Spleen (tissue), 11 donors: ENCODE measurements at regions not wholly inside any gene's neighbourhood (a gene's known extent, or its start where the extent isn't known, plus 50 kb on each side); places are given as distances from the start of the nearest gene placed in this dataset.

Experiments
- DNase-seq: peaks from one replicate; pipeline ENCODE4 v3.0.0-alpha.2; 2020
- H3K27ac ChIP-seq, 8 donors: fragments of 200-600 bp; sonication (generic) in 7 of 8; 1 replicate in 4 of 8; 2 replicates in 4 of 8; pipeline versions ENCODE4 v1.5.0 to v1.8.0; 2016 to 2021; ENCODE audit warnings: inconsistent platforms in 4 of 8, mild to moderate bottlenecking in 4 of 8, moderate library complexity in 1 of 8
- H3K27me3 ChIP-seq, 7 donors: fragments of 200-600 bp; sonication (generic) in 6 of 7; replicated peaks in 1 of 7; 1 replicate in 4 of 7; 2 replicates in 3 of 7; pipeline versions ENCODE4 v1.5.0 to v1.8.0; 2016 to 2021; ENCODE audit warnings: inconsistent platforms in 3 of 7, mild to moderate bottlenecking in 1 of 7
- H3K36me3 ChIP-seq, 6 donors: fragments of 200-600 bp; sonication (generic) in 5 of 6; 1 replicate in 4 of 6; 2 replicates in 2 of 6; pipeline versions ENCODE4 v1.5.0 to v1.8.0; 2016 to 2021; ENCODE audit warnings: inconsistent platforms in 2 of 6
- H3K4me1 ChIP-seq, 6 donors: fragments of 200-600 bp; sonication (generic) in 5 of 6; 1 replicate in 3 of 6; 2 replicates in 3 of 6; pipeline versions ENCODE4 v1.5.0 to v1.8.0; 2016 to 2021; ENCODE audit warnings: inconsistent platforms in 3 of 6
- H3K4me3 ChIP-seq, 8 donors: fragments of 200-600 bp; sonication (generic) in 7 of 8; 1 replicate in 4 of 8; 2 replicates in 4 of 8; pipeline versions ENCODE4 v1.5.0 to v1.8.0; 2016 to 2021; ENCODE audit warnings: inconsistent platforms in 4 of 8, mild to moderate bottlenecking in 4 of 8, moderate library complexity in 2 of 8
- H3K9me3 ChIP-seq, 8 donors: fragments of 200-600 bp; sonication (generic) in 7 of 8; 1 replicate in 4 of 8; 2 replicates in 4 of 8; pipeline versions ENCODE4 v1.5.0 to v1.8.0; 2016 to 2021; ENCODE audit warnings: inconsistent platforms in 4 of 8
- POLR2A ChIP-seq, 3 donors: fragments of 450-650 bp; IDR thresholded peaks; one replicate each; pipeline ENCODE4 v1.5.1; 2017; ENCODE audit warnings: antibody characterized with exemption in 3 of 3, mild to moderate bottlenecking in 1 of 3
- POLR2AphosphoS5 ChIP-seq, 3 donors: sonication (generic); formaldehyde crosslinking; IDR thresholded peaks; one replicate each; pipeline ENCODE4 v1.5.1; 2017; ENCODE audit warnings: antibody characterized with exemption in 3 of 3
- WGBS, 5 donors: extraction: QIAGEN DNeasy Blood & Tissue Kit in 3 of 5; methylation state at CpG; one replicate each; pipeline versions ENCODE4 v1.1.5 to v1.1.7; 2013 to 2018; 5-methylcytosine and 5-hydroxymethylcytosine counted together
- intact Hi-C: fragments of 100-400 bp; cut with DNase I; formaldehyde crosslinking; loops from one replicate; pipeline ENCODE4 v1.15.0; 2023; ENCODE audit warnings: low total_unique reads
- TF ChIP-seq, protein P1 (sequence below), 11 experiments: fragments of 200-600 bp in 7 of 11; fragments of 450-650 bp in 4 of 11; sonication (generic) in 4 of 11; IDR thresholded peaks in 8 of 11; conservative IDR thresholded peaks in 3 of 11; 1 replicate in 7 of 11; 2 replicates in 4 of 11; pipeline versions ENCODE4 v1.4.0 to v1.8.0; 2016 to 2021; ENCODE audit warnings: antibody characterized with exemption in 11 of 11, inconsistent platforms in 4 of 11, mild to moderate bottlenecking in 1 of 11
- donor health status: healthy with polysubstance abuse.
- donor health status: DM: no; HTN: no; CAD: no; lungs with moderate emphysema.
- donor health status: DM: no; HTN: no; CAD: no.
- donor health status: Bipolar disorder and iron deficiency.
- donor health status: healthy.
- donor health status: DM: no; HTN: no; CAD: no.
- donor health status: DM: yes; HTN: yes; CAD: no.

DNA sequence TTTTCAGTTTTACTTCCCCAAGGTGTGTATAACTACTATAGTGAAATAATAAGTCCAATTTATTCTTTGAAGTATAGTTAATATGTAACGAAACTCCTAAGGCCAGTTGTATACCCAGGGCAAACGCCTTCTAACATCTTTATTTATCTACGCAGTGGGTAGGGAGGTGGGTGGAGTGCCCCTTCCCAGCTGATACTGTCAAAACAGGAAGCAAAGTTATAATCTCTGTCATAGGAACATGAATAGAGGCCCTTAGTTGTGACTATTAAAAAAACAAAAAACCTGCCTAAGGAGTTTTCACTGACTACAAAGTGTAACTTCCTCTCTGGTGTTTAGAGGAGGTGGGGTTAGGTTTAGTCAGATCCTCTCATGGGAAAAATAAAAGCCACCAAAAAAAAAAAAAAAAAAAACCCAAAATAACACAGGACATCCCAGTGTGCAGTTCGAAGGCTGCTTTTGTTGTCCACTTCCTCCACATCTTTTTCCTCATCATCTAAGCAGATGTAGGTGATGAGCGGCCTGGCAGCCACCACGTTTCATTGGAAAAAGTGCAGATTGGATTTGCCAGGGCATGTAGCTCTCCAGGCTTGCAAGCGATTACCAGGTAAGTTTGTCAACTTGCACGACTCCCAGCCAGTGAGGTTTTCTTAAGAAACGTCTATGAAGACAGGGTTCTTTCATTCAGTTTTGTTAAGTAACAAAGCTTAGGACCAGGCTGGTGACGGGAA lies 58.7 kb downstream of the UTRN start:
- H3K9me3 ChIP-seq: no peaks in the 10 kb centered on the region
- H3K27me3 ChIP-seq: no peaks in the 10 kb centered on the region
- peak overlapping the region; percentile 17 to 73 (median 44) for H3K4me3 ChIP-seq
- intact Hi-C loops: no loop called here
- peaks cover 47 to 100% (median 97%) of the 10 kb centered on the region in 6 donors for H3K4me1 ChIP-seq
- 13 to 20% (median 14%) methylated on average over 10 of the region's 10 CpGs for WGBS, 5 donors
- DNase-seq: peak; percentile 80
- peaks cover 0 to 7% (median 0%) of the 10 kb centered on the region in 6 donors for H3K36me3 ChIP-seq
- peak in 1 of 3 donors; percentile 72 for TF ChIP-seq POLR2AphosphoS5 (IDR thresholded peaks at IDR 0.05)
- TF ChIP-seq, protein P1, sequence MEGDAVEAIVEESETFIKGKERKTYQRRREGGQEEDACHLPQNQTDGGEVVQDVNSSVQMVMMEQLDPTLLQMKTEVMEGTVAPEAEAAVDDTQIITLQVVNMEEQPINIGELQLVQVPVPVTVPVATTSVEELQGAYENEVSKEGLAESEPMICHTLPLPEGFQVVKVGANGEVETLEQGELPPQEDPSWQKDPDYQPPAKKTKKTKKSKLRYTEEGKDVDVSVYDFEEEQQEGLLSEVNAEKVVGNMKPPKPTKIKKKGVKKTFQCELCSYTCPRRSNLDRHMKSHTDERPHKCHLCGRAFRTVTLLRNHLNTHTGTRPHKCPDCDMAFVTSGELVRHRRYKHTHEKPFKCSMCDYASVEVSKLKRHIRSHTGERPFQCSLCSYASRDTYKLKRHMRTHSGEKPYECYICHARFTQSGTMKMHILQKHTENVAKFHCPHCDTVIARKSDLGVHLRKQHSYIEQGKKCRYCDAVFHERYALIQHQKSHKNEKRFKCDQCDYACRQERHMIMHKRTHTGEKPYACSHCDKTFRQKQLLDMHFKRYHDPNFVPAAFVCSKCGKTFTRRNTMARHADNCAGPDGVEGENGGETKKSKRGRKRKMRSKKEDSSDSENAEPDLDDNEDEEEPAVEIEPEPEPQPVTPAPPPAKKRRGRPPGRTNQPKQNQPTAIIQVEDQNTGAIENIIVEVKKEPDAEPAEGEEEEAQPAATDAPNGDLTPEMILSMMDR (IDR thresholded peaks at IDR 0.05 in 8 of 11, conservative IDR thresholded peaks at IDR 0.05 in 3 of 11): no peak
- peak in 1 of 3 donors; percentile 4 for TF ChIP-seq POLR2A (IDR thresholded peaks at IDR 0.05)
- H3K27ac ChIP-seq: peak overlapping the region; percentile 80 to 89 (median 87)

DNA sequence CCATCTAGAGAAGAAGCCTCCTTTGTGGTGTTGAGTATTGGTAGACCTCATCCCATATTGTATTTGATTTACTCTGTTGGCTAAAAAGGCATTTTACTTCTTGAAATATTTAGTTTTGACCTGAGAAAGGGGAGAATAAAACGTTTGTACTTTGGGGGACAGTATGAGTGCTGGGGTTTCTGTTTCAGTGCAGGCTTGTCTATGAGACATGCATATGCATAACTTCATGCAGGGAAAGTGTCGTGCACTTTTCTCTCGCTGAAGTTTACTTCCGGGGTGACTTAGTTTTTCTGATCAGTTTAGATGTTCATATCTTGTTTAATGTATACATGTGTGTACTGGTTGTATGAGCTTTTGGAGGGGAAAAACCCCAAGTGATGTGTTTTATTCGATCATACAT lies 59.5 kb downstream of the UTRN start:
- H3K27me3 ChIP-seq: no peaks in the 10 kb centered on the region
- intact Hi-C loops: no loop called here
- H3K36me3 ChIP-seq: peaks cover 0 to 11% (median 0%) of the 10 kb centered on the region in 6 donors
- DNase-seq: no peak
- H3K9me3 ChIP-seq: no peaks in the 10 kb centered on the region
- H3K4me3 ChIP-seq: peak overlapping the region; percentile 17 to 73 (median 44)
- WGBS, 5 donors: 13 to 31% (median 24%) methylated on average over 5 of the region's 5 CpGs
- H3K4me1 ChIP-seq: peaks cover 54 to 100% (median 97%) of the 10 kb centered on the region in 6 donors
- H3K27ac ChIP-seq: peak overlapping the region; percentile 80 to 89 (median 87)
- TF ChIP-seq, protein P1 (IDR thresholded peaks at IDR 0.05 in 8 of 11, conservative IDR thresholded peaks at IDR 0.05 in 3 of 11): no peak
- TF ChIP-seq POLR2A (IDR thresholded peaks at IDR 0.05) (no peak), POLR2AphosphoS5 (IDR thresholded peaks at IDR 0.05) (no peak)

DNA sequence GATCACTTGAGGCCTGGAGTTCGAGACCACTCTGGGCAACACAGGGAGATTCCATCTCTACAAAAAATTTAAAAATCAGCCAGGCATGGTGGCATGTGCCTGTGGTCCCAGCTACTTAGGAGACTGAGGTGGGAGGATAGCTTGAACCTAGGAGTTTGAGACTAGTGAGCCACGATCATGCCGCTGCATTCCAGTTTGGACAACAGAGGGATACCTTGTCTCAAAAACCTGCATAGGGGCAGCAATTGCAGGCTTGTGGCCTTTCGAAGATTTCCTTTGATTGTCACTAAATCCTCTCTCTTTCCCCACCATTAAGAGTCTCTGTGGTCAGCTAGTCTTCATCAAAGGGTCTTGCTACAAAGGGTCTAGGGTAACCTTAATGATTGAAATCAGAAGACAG lies 60.3 kb downstream of the UTRN start:
- Histone ChIP-seq H3K27me3 (no peaks in the 10 kb centered on the region), H3K4me1 (peaks cover 56 to 100% (median 97%) of the 10 kb centered on the region in 6 donors), H3K4me3 (peak overlapping the region in 4 of 8 donors; percentile 40 to 73 (median 48)), H3K9me3 (no peaks in the 10 kb centered on the region), H3K27ac (peak overlapping the region in 5 of 8 donors; percentile 85 to 89 (median 88)), H3K36me3 (peaks cover 0 to 11% (median 0%) of the 10 kb centered on the region in 6 donors)
- DNase-seq: no peak
- WGBS, 5 donors: 82 to 89% (median 86%) methylated on average over 4 of the region's 4 CpGs
- TF ChIP-seq, protein P1 (IDR thresholded peaks at IDR 0.05 in 8 of 11, conservative IDR thresholded peaks at IDR 0.05 in 3 of 11): no peak
- TF ChIP-seq POLR2A (IDR thresholded peaks at IDR 0.05) (no peak), POLR2AphosphoS5 (IDR thresholded peaks at IDR 0.05) (no peak)
- intact Hi-C loops: no loop called here

DNA sequence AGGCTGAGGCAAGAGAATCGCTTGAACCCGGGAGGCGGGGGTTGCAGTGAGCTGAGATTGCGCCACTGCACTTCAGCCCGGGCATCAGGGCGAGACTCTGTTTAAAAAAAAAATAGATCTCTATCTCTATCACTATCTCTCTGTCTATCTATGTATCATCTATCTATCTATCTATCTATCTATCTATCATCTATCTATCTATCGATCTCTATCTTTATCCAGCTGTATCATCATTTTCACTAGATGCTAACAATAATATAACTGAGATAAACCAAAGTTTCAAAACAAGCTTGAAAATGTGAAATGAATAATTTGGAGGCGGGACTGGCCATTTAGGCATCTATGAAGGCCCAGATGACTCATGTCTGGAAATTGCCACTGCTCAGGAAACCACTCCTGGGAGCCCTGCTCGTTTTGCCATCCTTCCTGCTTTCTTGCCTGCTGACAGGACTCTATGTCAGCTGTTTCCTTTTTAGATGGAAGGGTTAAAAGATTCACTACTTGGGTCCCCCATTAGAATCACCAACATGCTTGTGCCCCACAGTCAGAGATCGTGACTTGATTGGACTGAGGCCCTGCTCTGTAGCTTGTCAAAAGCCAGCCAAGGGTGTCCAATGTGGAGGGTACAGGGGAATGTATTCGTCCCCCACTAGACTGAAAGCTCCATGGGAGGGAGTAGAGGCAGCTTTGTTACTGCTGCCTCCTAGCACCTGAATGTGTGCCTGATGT lies 61.7 kb downstream of the UTRN start:
- no peak for TF ChIP-seq POLR2A (IDR thresholded peaks at IDR 0.05)
- TF ChIP-seq, protein P1 (IDR thresholded peaks at IDR 0.05 in 8 of 11, conservative IDR thresholded peaks at IDR 0.05 in 3 of 11): no peak
- TF ChIP-seq POLR2AphosphoS5 (IDR thresholded peaks at IDR 0.05): peak in 1 of 3 donors; percentile 11
- Histone ChIP-seq H3K36me3 (peaks cover 0 to 11% (median 0%) of the 10 kb centered on the region in 6 donors), H3K27ac (peak overlapping the region; percentile 6 to 89 (median 86)), H3K4me3 (peak overlapping the region in 2 of 8 donors; percentile 50 to 73), H3K4me1 (peaks cover 60 to 100% (median 97%) of the 10 kb centered on the region in 6 donors), H3K9me3 (no peaks in the 10 kb centered on the region), H3K27me3 (no peaks in the 10 kb centered on the region)
- WGBS, 5 donors: 55 to 72% (median 66%) methylated on average over 11 of the region's 11 CpGs
- intact Hi-C loops: no loop called here
- no peak for DNase-seq
